Adrenal gland (tissue), 9 donors: ENCODE measurements at regions not wholly inside any gene's neighbourhood (a gene's known extent, or its start where the extent isn't known, plus 50 kb on each side); places are given as distances from the start of the nearest gene placed in this dataset.
A peak's percentile ranks its signal among the peaks of the same experiment; 100 is the strongest.
"Not testable (repeated sequence)": the region's sequence is repeated elsewhere in the genome, so short reads cannot be mapped to it uniquely, and the experiment has no call there.

ENCODE experiments used
- DNase-seq, 7 donors: peaks; one replicate each; pipeline ENCODE4 v3.0.0-alpha.2; 2019 to 2020
- H3K27ac ChIP-seq, 5 donors: fragments of 200-600 bp; sonication (generic) in 4 of 5; 1 replicate in 3 of 5; 2 replicates in 2 of 5; pipeline versions ENCODE4 v1.5.1 to v1.8.0; 2016 to 2020; ENCODE audit warnings: mild to moderate bottlenecking in 1 of 5
- H3K27me3 ChIP-seq: fragments of 200-600 bp; 2 replicates; pipeline ENCODE4 v1.8.0; 2021
- H3K36me3 ChIP-seq, 2 donors: fragments of 200-600 bp; replicated peaks in 1 of 2; 1 replicate in 1 of 2; 2 replicates in 1 of 2; pipeline versions ENCODE4 v1.5.1 to v1.8.0; 2018 to 2022
- H3K4me1 ChIP-seq, 2 donors: fragments of 200-600 bp; replicated peaks in 1 of 2; 1 replicate in 1 of 2; 2 replicates in 1 of 2; pipeline versions ENCODE4 v1.5.1 to v1.8.0; 2018 to 2021
- H3K4me3 ChIP-seq, 4 donors: fragments of 200-600 bp; sonication (generic) in 3 of 4; one replicate each; pipeline ENCODE4 v1.5.1; 2016 to 2018
- H3K9me3 ChIP-seq, 3 donors: fragments of 200-600 bp; sonication (generic) in 1 of 3; replicated peaks in 1 of 3; 1 replicate in 2 of 3; 2 replicates in 1 of 3; pipeline versions ENCODE4 v1.5.1 to v1.8.0; 2016 to 2021
- CTCF ChIP-seq, 6 experiments: fragments of 450-650 bp in 4 of 6; fragments of 200-600 bp in 2 of 6; sonication (generic) in 1 of 6; IDR thresholded peaks; 1 replicate in 5 of 6; 2 replicates in 1 of 6; pipeline versions ENCODE4 v1.5.1 to v1.8.0; 2016 to 2021; ENCODE audit warnings: antibody characterized with exemption in 6 of 6, mild to moderate bottlenecking in 2 of 6, moderate library complexity in 1 of 6
- WGBS, 4 donors: extraction: QIAGEN DNeasy Blood & Tissue Kit in 2 of 4; methylation state at CpG; one replicate each; pipeline versions ENCODE4 v1.1.5 to v1.1.7; 2013 to 2017; 5-methylcytosine and 5-hydroxymethylcytosine counted together
- intact Hi-C, 2 donors: fragments of 100-400 bp; cut with DNase I; formaldehyde crosslinking; loops; one replicate each; pipeline versions ENCODE4 v1.14.1 to v1.15.0; 2022 to 2023
- donor health status: healthy with polysubstance abuse.
- donor health status: Bipolar disorder and iron deficiency.
- donor health status: DM: yes; HTN: yes; CAD: no.
- donor health status: DM: no; HTN: no; CAD: no.
- donor health status: DM: no; HTN: no; CAD: no.

- H3K4me1 ChIP-seq, intact Hi-C loops, H3K4me3 ChIP-seq, H3K27me3 ChIP-seq, H3K36me3 ChIP-seq, DNase-seq, H3K27ac ChIP-seq, H3K9me3 ChIP-seq: not testable (repeated sequence)
- 74 to 83% methylated on average over 1 to 2 of the region's 3 CpGs; no CpG with 5 or more reads in 2 of the 4 donors for WGBS, 4 donors
These were observed 93.2 kb downstream of the PROP1 start for GRCh38 chr5:177902806-177903205.

- DNase-seq, intact Hi-C loops, H3K27me3 ChIP-seq, H3K9me3 ChIP-seq, H3K4me1 ChIP-seq, H3K36me3 ChIP-seq, H3K4me3 ChIP-seq, H3K27ac ChIP-seq: not testable (repeated sequence)
- 95 to 100% (median 96%) methylated on average over 1 to 3 of the region's 6 CpGs; no CpG with 5 or more reads in 1 of the 4 donors for WGBS, 4 donors
These were observed 96.0 kb downstream of the PROP1 start for GRCh38 chr5:177900066-177900465.

GRCh38 chr5:177894681-177895453, 101.2 kb downstream of the PROP1 start:
- H3K27me3 ChIP-seq, H3K4me1 ChIP-seq, DNase-seq, H3K4me3 ChIP-seq, H3K27ac ChIP-seq, H3K36me3 ChIP-seq, H3K9me3 ChIP-seq, intact Hi-C loops: not testable (repeated sequence)
- 85 to 100% (median 92%) methylated on average over 1 to 4 of the region's 9 CpGs for WGBS, 4 donors

GRCh38 chr5:177892357-177892665, 103.7 kb downstream of the PROP1 start:
- H3K27ac ChIP-seq, H3K27me3 ChIP-seq, H3K4me1 ChIP-seq, H3K9me3 ChIP-seq, intact Hi-C loops, H3K4me3 ChIP-seq, H3K36me3 ChIP-seq, DNase-seq: not testable (repeated sequence)
- WGBS, 4 donors, result 74 to 94% (median 90%) methylated on average over 4 of the region's 4 CpGs

- H3K4me3 ChIP-seq, H3K4me1 ChIP-seq, H3K9me3 ChIP-seq, H3K27me3 ChIP-seq, H3K27ac ChIP-seq, intact Hi-C loops, H3K36me3 ChIP-seq: not testable (repeated sequence)
- peak; percentile 28 to 66 (median 37) for DNase-seq
- WGBS, 4 donors, result 11 to 40% (median 28%) methylated on average over 1 to 6 of the region's 11 CpGs; no CpG with 5 or more reads in 1 of the 4 donors
- peak in 1 of 6 experiments; percentile 41 for TF ChIP-seq CTCF (IDR thresholded peaks at IDR 0.05)
These were observed 104.3 kb downstream of the PROP1 start for GRCh38 chr5:177891547-177892356.

- H3K27me3 ChIP-seq, intact Hi-C loops, H3K4me3 ChIP-seq, H3K4me1 ChIP-seq, H3K27ac ChIP-seq, H3K9me3 ChIP-seq, H3K36me3 ChIP-seq, DNase-seq: not testable (repeated sequence)
- 82 to 93% (median 87%) methylated on average over 8 of the region's 8 CpGs for WGBS, 4 donors
These were observed 100.6 kb upstream of the FAM153A start for GRCh38 chr5:177883295-177883694.

- H3K36me3 ChIP-seq, H3K27ac ChIP-seq, DNase-seq, intact Hi-C loops, H3K4me3 ChIP-seq, H3K9me3 ChIP-seq, H3K4me1 ChIP-seq, H3K27me3 ChIP-seq: not testable (repeated sequence)
- 0 to 2% (median 1%) methylated on average over 5 to 6 of the region's 15 CpGs for WGBS, 4 donors
These were observed 93.2 kb upstream of the FAM153A start for GRCh38 chr5:177875900-177876238.

GRCh38 chr5:177875013-177875899, 92.6 kb upstream of the FAM153A start:
- H3K36me3 ChIP-seq, intact Hi-C loops, H3K27me3 ChIP-seq, H3K9me3 ChIP-seq, H3K4me1 ChIP-seq, H3K27ac ChIP-seq, H3K4me3 ChIP-seq: not testable (repeated sequence)
- peak in 1 of 7 donors; percentile 17 for DNase-seq
- WGBS, 4 donors, result 0 to 17% (median 3%) methylated on average over 1 to 20 of the region's 56 CpGs

GRCh38 chr5:177863822-177864446, 81.2 kb upstream of the FAM153A start:
- 77 to 79% methylated on average over 7 of the region's 18 CpGs; no CpG with 5 or more reads in 2 of the 4 donors for WGBS, 4 donors
- intact Hi-C loops, H3K27me3 ChIP-seq, H3K4me1 ChIP-seq, DNase-seq, H3K27ac ChIP-seq, H3K36me3 ChIP-seq, H3K4me3 ChIP-seq, H3K9me3 ChIP-seq: not testable (repeated sequence)
